ENCODE measurements at regions not wholly inside any gene's neighbourhood (a gene's known extent, or its start where the extent isn't known, plus 50 kb on each side); places are given as distances from the start of the nearest gene placed in this dataset.
"Not testable (repeated sequence)": the region's sequence is repeated elsewhere in the genome, so short reads cannot be mapped to it uniquely, and the experiment has no call there.

GRCh38 chr21:25189497-25189896 is 417.8 kb downstream of the MRPL39 start:
- no peaks in the 10 kb centered on the region for H3K9me3 ChIP-seq (ENCODE audit: low read depth, low read length)
- no peak overlapping the region for H3K9ac ChIP-seq (ENCODE audit: insufficient read length)
- H3K27ac ChIP-seq = no peak overlapping the region
- H3K36me3 ChIP-seq (ENCODE audit: insufficient read depth, low read length) = no peaks in the 10 kb centered on the region
- DNase-seq (ENCODE audit: low read depth, low spot score) = no peak
- TF ChIP-seq FOXP2 (optimal IDR thresholded peaks at IDR 0.05; ENCODE audit: control extremely low read depth, extremely low read length, insufficient read depth) (no peak), EZH2 (IDR thresholded peaks at IDR 0.05) (no peak), POLR2AphosphoS5 (IDR thresholded peaks at IDR 0.05; ENCODE audit: borderline replicate concordance, low read depth, low read length) (no peak)
- H3K4me3 ChIP-seq = no peak overlapping the region

- DNase-seq (ENCODE audit: low read depth, low spot score) = no peak
- Histone ChIP-seq H3K36me3 (ENCODE audit: insufficient read depth, low read length) (no peaks in the 10 kb centered on the region), H3K4me3 (no peak overlapping the region), H3K9me3 (ENCODE audit: low read depth, low read length) (no peaks in the 10 kb centered on the region), H3K27ac (no peak overlapping the region), H3K9ac (ENCODE audit: insufficient read length) (no peak overlapping the region)
- TF ChIP-seq EZH2 (IDR thresholded peaks at IDR 0.05) (no peak), FOXP2 (optimal IDR thresholded peaks at IDR 0.05; ENCODE audit: control extremely low read depth, extremely low read length, insufficient read depth) (no peak), POLR2AphosphoS5 (IDR thresholded peaks at IDR 0.05; ENCODE audit: borderline replicate concordance, low read depth, low read length) (no peak)
Observed at GRCh38 chr21:25188677-25189079, 418.6 kb downstream of the MRPL39 start.

- Histone ChIP-seq H3K9me3 (ENCODE audit: low read depth, low read length) (no peaks in the 10 kb centered on the region), H3K9ac (ENCODE audit: insufficient read length) (no peak overlapping the region), H3K27ac (no peak overlapping the region), H3K4me3 (no peak overlapping the region), H3K36me3 (ENCODE audit: insufficient read depth, low read length) (no peaks in the 10 kb centered on the region)
- no peak for TF ChIP-seq EZH2 (IDR thresholded peaks at IDR 0.05)
- no peak for TF ChIP-seq FOXP2 (optimal IDR thresholded peaks at IDR 0.05; ENCODE audit: control extremely low read depth, extremely low read length, insufficient read depth)
- no peak for TF ChIP-seq POLR2AphosphoS5 (IDR thresholded peaks at IDR 0.05; ENCODE audit: borderline replicate concordance, low read depth, low read length)
- DNase-seq (ENCODE audit: low read depth, low spot score) = no peak
Observed at GRCh38 chr21:25186273-25186672, 421.0 kb downstream of the MRPL39 start.

GRCh38 chr21:25183577-25183976 is 423.7 kb downstream of the MRPL39 start:
- no peak for DNase-seq (ENCODE audit: low read depth, low spot score)
- TF ChIP-seq POLR2AphosphoS5 (IDR thresholded peaks at IDR 0.05; ENCODE audit: borderline replicate concordance, low read depth, low read length) (no peak), EZH2 (IDR thresholded peaks at IDR 0.05) (no peak)
- no peaks in the 10 kb centered on the region for H3K36me3 ChIP-seq (ENCODE audit: insufficient read depth, low read length)
- H3K4me3 ChIP-seq = no peak overlapping the region
- no peaks in the 10 kb centered on the region for H3K9me3 ChIP-seq (ENCODE audit: low read depth, low read length)
- no peak overlapping the region for H3K27ac ChIP-seq
- H3K9ac ChIP-seq (ENCODE audit: insufficient read length) = no peak overlapping the region

DNA sequence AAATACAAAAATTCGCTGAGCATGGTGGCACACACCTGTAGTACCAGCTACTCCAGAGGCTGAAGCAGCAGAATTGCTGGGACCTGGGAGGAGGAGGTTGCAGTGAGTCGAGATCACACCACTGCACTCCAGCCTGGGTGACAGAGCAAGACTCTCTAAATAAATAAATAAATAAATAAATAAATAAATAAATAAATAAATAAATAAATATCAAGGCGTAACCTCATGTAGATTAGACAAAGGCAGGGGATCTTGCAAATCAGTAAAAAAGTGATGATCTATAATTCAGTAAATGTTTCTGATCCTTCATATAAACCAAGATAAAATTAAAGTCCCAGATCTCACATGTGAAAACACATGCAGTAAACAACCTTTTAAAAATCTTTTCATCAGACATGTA is 425.6 kb downstream of the MRPL39 start:
- H3K9me3 ChIP-seq (ENCODE audit: low read depth, low read length); H3K9ac ChIP-seq (ENCODE audit: insufficient read length); H3K4me3 ChIP-seq; H3K36me3 ChIP-seq (ENCODE audit: insufficient read depth, low read length); H3K27ac ChIP-seq; DNase-seq (ENCODE audit: low read depth, low spot score): not testable (repeated sequence)

- Histone ChIP-seq H3K9ac (ENCODE audit: insufficient read length) (no peak overlapping the region), H3K4me3 (no peak overlapping the region), H3K27ac (peak overlapping the region; percentile 12; the same call in 1 of the 2 replicates), H3K9me3 (ENCODE audit: low read depth, low read length) (no peaks in the 10 kb centered on the region), H3K36me3 (ENCODE audit: insufficient read depth, low read length) (no peaks in the 10 kb centered on the region)
- no peak for TF ChIP-seq POLR2AphosphoS5 (IDR thresholded peaks at IDR 0.05; ENCODE audit: borderline replicate concordance, low read depth, low read length)
- no peak for TF ChIP-seq EZH2 (IDR thresholded peaks at IDR 0.05)
- no peak for TF ChIP-seq FOXP2 (optimal IDR thresholded peaks at IDR 0.05; ENCODE audit: control extremely low read depth, extremely low read length, insufficient read depth)
- peak; percentile 26 for DNase-seq (ENCODE audit: low read depth, low spot score)
Observed at GRCh38 chr21:25179116-25179515, 428.2 kb downstream of the MRPL39 start.

GRCh38 chr21:25176637-25177412 is 430.5 kb downstream of the MRPL39 start:
- Histone ChIP-seq H3K27ac (0 out of 2 replicates have a peak overlapping the region, but pooled peaks have one; percentile 16), H3K36me3 (ENCODE audit: insufficient read depth, low read length) (no peaks in the 10 kb centered on the region)

GRCh38 chr21:25175938-25176337 is 431.3 kb downstream of the MRPL39 start:
- Histone ChIP-seq H3K9ac (ENCODE audit: insufficient read length) (no peak overlapping the region), H3K4me3 (no peak overlapping the region), H3K27ac (no peak overlapping the region), H3K9me3 (ENCODE audit: low read depth, low read length) (no peaks in the 10 kb centered on the region), H3K36me3 (ENCODE audit: insufficient read depth, low read length) (no peaks in the 10 kb centered on the region)
- TF ChIP-seq POLR2AphosphoS5 (IDR thresholded peaks at IDR 0.05; ENCODE audit: borderline replicate concordance, low read depth, low read length) (no peak), EZH2 (IDR thresholded peaks at IDR 0.05) (no peak), FOXP2 (optimal IDR thresholded peaks at IDR 0.05; ENCODE audit: control extremely low read depth, extremely low read length, insufficient read depth) (no peak)
- no peak for DNase-seq (ENCODE audit: low read depth, low spot score)

More at GRCh38 chr21:25176637-25177412, 430.5 kb downstream of the MRPL39 start:
- no peak overlapping the region for H3K4me3 ChIP-seq
- no peak for DNase-seq (ENCODE audit: low read depth, low spot score)
- H3K9ac ChIP-seq (ENCODE audit: insufficient read length) = no peak overlapping the region
- TF ChIP-seq FOXP2 (optimal IDR thresholded peaks at IDR 0.05; ENCODE audit: control extremely low read depth, extremely low read length, insufficient read depth) (no peak), EZH2 (IDR thresholded peaks at IDR 0.05) (no peak), POLR2AphosphoS5 (IDR thresholded peaks at IDR 0.05; ENCODE audit: borderline replicate concordance, low read depth, low read length) (no peak)
- H3K9me3 ChIP-seq (ENCODE audit: low read depth, low read length) = no peaks in the 10 kb centered on the region

GRCh38 chr21:25171438-25171837 is 435.8 kb downstream of the MRPL39 start:
- no peaks in the 10 kb centered on the region; the same call in 1 of the 2 replicates for H3K9me3 ChIP-seq (ENCODE audit: low read depth, low read length)
- H3K27ac ChIP-seq = no peak overlapping the region
- peak; percentile 6 for DNase-seq (ENCODE audit: low read depth, low spot score)
- H3K4me3 ChIP-seq = no peak overlapping the region
- H3K9ac ChIP-seq (ENCODE audit: insufficient read length) = no peak overlapping the region
- no peaks in the 10 kb centered on the region for H3K36me3 ChIP-seq (ENCODE audit: insufficient read depth, low read length)
- TF ChIP-seq POLR2AphosphoS5 (IDR thresholded peaks at IDR 0.05; ENCODE audit: borderline replicate concordance, low read depth, low read length) (no peak), FOXP2 (optimal IDR thresholded peaks at IDR 0.05; ENCODE audit: control extremely low read depth, extremely low read length, insufficient read depth) (no peak), EZH2 (IDR thresholded peaks at IDR 0.05) (no peak)

Data from SK-N-MC (cell line).